OCI-LY7 (cell line): ENCODE measurements at regions not wholly inside any gene's neighbourhood (a gene's known extent, or its start where the extent isn't known, plus 50 kb on each side); places are given as distances from the start of the nearest gene placed in this dataset.

Experiments used
- EZH2phosphoT487 ChIP-seq: fragments of 200-600 bp; sonication (generic); IDR thresholded peaks from 2 replicates; pipeline ENCODE4 v1.6.1; 2018; ENCODE audit warnings: low read depth, borderline replicate concordance, mild to moderate bottlenecking, mixed run types, antibody characterized with exemption, low read length, moderate library complexity, mixed read lengths
- TF ChIP-seq, protein P1 (sequence below): fragments of 200-600 bp; sonication (generic); conservative IDR thresholded peaks from 2 replicates; pipeline ENCODE4 v1.5.1; 2014; ENCODE audit warnings: mild to moderate bottlenecking, antibody characterized with exemption, low read length, moderate library complexity, mixed read lengths

DNA sequence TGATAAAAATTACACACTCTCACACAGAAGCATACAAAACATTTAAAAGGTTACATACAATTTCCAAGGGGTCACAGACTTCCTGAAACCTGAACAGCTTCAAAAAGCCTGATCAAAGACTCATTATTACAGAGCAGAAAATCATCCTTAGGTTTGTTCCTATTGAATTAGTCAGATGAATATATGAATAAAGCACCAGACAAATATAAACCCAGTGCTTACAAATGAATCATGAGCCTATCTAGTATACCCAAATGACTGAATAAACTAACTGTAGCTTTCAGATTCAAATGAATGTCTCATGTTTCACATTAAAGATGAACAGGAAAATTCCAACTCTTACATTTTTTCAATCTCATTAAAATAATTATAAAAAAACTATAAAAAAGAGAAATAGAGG, 550.3 kb downstream of the SUCLG1 start:
- TF ChIP-seq, protein P1, sequence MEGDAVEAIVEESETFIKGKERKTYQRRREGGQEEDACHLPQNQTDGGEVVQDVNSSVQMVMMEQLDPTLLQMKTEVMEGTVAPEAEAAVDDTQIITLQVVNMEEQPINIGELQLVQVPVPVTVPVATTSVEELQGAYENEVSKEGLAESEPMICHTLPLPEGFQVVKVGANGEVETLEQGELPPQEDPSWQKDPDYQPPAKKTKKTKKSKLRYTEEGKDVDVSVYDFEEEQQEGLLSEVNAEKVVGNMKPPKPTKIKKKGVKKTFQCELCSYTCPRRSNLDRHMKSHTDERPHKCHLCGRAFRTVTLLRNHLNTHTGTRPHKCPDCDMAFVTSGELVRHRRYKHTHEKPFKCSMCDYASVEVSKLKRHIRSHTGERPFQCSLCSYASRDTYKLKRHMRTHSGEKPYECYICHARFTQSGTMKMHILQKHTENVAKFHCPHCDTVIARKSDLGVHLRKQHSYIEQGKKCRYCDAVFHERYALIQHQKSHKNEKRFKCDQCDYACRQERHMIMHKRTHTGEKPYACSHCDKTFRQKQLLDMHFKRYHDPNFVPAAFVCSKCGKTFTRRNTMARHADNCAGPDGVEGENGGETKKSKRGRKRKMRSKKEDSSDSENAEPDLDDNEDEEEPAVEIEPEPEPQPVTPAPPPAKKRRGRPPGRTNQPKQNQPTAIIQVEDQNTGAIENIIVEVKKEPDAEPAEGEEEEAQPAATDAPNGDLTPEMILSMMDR: no peak
- no peak for TF ChIP-seq EZH2phosphoT487
